PFSK-1 (cell line): ENCODE measurements at regions not wholly inside any gene's neighbourhood (a gene's known extent, or its start where the extent isn't known, plus 50 kb on each side); places are given as distances from the start of the nearest gene placed in this dataset.

Experiments used
- FOXP2 ChIP-seq: optimal IDR thresholded peaks from 2 replicates; pipeline ENCODE3; 2011; ENCODE audit warnings: borderline replicate concordance, control low read depth, inconsistent platforms; ENCODE audit not compliant: insufficient read depth; ENCODE audit errors: extremely low read length, extremely low read depth
- POLR2AphosphoS5 ChIP-seq: IDR thresholded peaks from 2 replicates; pipeline ENCODE4 v1.6.1; 2012; ENCODE audit warnings: low read depth, mild to moderate bottlenecking, control low read depth, low read length, moderate library complexity
- SIN3A ChIP-seq: IDR thresholded peaks from 2 replicates; pipeline ENCODE4 v1.6.1; 2012; ENCODE audit warnings: mild to moderate bottlenecking, low read length, moderate library complexity, borderline replicate concordance; ENCODE audit not compliant: insufficient read depth
- TAF1 ChIP-seq: IDR thresholded peaks from 2 replicates; pipeline ENCODE4 v1.6.1; 2012; ENCODE audit warnings: low read length, control low read depth, borderline replicate concordance; ENCODE audit not compliant: insufficient read depth
- TF ChIP-seq, protein P1 (sequence below), 2 experiments: IDR thresholded peaks; 2 replicates each; pipeline versions ENCODE4 v1.6.1 to v1.8.0; 2011 to 2012; ENCODE audit warnings: low read depth in 2 of 2, low read length in 2 of 2, control low read depth in 1 of 2, inconsistent platforms in 1 of 2, mild to moderate bottlenecking in 1 of 2, moderate library complexity in 1 of 2; ENCODE audit not compliant: insufficient read depth in 1 of 2

DNA sequence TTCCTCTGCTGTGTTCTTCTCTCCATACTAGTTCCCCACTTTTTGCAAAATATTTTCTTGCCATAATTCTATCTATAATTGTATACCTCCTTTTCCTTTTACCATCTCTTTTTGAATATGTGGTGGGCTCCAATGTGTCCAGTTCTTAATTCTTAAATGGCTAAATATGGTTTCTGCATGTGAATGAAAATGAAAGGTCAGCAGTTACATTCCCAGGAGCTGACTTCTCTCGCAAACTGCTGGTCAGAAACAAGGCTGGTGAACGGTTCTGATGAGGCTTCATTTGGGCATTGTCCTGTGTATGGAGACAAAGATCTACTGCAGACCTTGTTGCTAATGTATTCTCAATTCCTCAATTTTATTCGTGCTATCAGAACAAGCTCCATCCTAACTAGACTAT is 309.2 kb downstream of the SNX13 start:
- TF ChIP-seq SIN3A (no peak), TAF1 (no peak), POLR2AphosphoS5 (no peak), FOXP2 (no peak)
- TF ChIP-seq, protein P1, sequence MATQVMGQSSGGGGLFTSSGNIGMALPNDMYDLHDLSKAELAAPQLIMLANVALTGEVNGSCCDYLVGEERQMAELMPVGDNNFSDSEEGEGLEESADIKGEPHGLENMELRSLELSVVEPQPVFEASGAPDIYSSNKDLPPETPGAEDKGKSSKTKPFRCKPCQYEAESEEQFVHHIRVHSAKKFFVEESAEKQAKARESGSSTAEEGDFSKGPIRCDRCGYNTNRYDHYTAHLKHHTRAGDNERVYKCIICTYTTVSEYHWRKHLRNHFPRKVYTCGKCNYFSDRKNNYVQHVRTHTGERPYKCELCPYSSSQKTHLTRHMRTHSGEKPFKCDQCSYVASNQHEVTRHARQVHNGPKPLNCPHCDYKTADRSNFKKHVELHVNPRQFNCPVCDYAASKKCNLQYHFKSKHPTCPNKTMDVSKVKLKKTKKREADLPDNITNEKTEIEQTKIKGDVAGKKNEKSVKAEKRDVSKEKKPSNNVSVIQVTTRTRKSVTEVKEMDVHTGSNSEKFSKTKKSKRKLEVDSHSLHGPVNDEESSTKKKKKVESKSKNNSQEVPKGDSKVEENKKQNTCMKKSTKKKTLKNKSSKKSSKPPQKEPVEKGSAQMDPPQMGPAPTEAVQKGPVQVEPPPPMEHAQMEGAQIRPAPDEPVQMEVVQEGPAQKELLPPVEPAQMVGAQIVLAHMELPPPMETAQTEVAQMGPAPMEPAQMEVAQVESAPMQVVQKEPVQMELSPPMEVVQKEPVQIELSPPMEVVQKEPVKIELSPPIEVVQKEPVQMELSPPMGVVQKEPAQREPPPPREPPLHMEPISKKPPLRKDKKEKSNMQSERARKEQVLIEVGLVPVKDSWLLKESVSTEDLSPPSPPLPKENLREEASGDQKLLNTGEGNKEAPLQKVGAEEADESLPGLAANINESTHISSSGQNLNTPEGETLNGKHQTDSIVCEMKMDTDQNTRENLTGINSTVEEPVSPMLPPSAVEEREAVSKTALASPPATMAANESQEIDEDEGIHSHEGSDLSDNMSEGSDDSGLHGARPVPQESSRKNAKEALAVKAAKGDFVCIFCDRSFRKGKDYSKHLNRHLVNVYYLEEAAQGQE (IDR thresholded peaks at IDR 0.05; ENCODE audit: insufficient read depth in 1 of 2, low read depth in 2 of 2, low read length in 2 of 2) = no peak
